GM15510 (cell line): ENCODE measurements at regions not wholly inside any gene's neighbourhood (a gene's known extent, or its start where the extent isn't known, plus 50 kb on each side); places are given as distances from the start of the nearest gene placed in this dataset.

Experiments
- POLR2A ChIP-seq: IDR thresholded peaks from 3 replicates; pipeline ENCODE4 v1.6.1; 2011; ENCODE audit warnings: borderline replicate concordance; ENCODE audit not compliant: insufficient read length; ENCODE audit errors: extremely low read depth

- no peak for TF ChIP-seq POLR2A
Observed at GRCh38 chr12:131333621-131334440, 377.1 kb upstream of the SFSWAP start.

GRCh38 chr12:131334835-131335234 is 376.1 kb upstream of the SFSWAP start:
- TF ChIP-seq POLR2A = no peak

- TF ChIP-seq POLR2A = no peak
Observed at GRCh38 chr12:131335456-131335855, 375.4 kb upstream of the SFSWAP start.

GRCh38 chr12:131340616-131341210 is 370.2 kb upstream of the SFSWAP start:
- no peak for TF ChIP-seq POLR2A

- TF ChIP-seq POLR2A = no peak
Observed at GRCh38 chr12:131345521-131346436, 365.1 kb upstream of the SFSWAP start.

DNA sequence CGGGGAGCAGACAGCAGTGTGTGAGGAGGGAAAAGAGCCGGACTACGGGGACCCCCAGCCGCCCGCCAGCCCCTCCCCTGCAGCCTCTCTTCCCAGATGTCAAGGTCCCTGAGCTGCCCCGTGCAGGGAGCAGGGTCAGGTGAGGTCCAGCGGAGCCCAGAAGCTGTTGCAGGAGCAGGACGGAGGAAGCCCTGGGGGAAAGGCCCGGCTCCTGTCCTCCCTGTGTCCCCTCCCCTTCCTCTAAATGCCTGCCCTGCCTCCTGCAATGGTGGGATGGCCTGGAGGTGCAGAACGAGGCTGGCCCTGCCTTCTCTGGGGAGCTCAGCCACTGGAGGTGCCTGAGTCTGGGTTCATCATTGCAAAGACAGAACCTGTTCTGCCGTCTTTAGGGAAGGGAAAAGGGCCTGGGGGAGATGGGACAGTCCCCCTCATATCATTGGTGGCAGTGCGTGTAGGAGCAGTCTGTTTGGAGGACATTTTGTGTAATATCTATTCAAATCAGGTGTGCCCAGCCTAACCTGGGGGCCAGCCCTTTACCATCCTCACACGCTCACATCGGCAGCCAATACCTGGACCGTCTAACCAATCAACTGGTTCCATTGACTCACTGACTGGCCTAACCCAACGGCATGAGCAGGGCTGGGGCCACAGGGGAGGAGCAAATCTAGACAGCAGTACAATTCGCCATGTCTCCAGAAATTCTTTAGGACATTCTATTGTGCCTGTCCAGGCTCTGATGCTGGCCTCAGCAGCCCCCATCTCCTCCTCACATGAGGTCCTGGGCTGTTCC is 364.1 kb upstream of the SFSWAP start:
- no peak for TF ChIP-seq POLR2A

DNA sequence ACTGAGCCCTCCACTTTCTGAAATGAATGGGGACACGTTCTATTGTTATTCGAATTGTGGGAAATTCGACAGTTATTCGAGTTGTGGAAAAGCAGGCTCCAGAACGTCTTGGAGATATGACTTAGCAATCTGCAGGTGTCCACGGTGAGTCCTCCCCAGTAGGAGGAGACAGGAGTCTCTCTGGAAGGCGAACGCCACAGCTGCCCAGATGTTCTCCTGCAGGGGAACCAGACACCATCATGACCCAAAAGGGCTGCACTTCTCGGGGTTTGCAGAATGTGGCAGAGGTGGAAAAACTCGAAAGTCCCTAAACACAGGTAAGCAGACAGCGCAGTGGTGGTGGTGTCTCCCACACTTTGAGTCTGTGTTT is 363.6 kb upstream of the SFSWAP start:
- TF ChIP-seq POLR2A = no peak

- no peak for TF ChIP-seq POLR2A
Observed at GRCh38 chr12:131347732-131348131, 363.2 kb upstream of the SFSWAP start.

- no peak for TF ChIP-seq POLR2A
Observed at GRCh38 chr12:131348231-131348630, 362.7 kb upstream of the SFSWAP start.

DNA sequence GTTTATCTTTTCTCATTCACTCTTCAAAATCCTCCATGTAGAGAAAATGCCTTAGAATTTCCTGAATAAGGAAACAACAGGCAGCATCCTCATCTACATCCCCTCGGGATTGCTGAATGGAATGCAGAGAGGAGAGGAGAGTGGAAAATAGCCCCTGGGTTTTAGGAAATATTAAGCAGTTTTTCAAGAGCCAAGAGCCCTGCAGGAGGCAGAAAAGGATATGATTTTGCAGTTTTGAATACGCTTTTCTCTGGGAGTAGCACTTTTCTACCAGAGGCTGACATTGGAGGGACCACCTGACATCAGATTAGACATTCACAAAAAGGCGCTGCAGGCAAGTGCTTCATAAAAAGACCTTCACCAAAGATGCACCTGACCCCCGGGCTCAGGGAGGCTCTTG is 362.2 kb upstream of the SFSWAP start:
- TF ChIP-seq POLR2A = no peak

DNA sequence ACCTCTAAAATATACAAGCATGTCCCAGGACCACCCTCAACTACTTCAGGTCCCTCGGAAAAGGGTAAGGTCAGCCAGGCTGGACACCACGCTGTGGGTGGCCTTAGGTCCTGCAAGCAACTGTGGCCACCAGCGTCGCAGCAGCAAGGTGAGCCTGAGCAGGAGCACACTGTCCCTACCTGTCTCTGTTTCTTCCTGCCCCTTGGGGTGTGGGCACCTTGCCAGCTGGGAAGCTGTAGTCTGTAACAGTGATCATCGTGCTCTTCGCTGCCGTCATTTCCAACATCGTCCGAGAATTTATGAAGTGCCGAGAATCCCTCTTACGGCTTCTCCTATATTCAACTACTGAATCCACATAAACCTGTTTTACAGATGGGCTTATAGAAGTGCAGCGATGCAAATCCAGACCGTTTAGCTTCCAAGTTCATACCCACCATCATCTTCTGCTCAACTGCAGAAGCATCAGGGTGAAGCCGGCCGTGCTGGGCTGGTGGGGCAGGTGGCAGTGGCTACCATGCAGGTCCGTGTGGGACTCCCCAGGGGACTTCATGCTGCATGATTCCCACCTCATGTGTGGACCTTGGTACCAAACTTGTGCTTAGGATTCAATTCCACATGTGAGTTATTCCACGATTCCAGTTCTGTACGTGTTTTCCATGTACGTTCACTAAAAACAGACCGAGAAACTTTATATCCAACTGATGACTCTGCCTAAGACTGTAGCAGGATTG is 361.3 kb upstream of the SFSWAP start:
- no peak for TF ChIP-seq POLR2A

DNA sequence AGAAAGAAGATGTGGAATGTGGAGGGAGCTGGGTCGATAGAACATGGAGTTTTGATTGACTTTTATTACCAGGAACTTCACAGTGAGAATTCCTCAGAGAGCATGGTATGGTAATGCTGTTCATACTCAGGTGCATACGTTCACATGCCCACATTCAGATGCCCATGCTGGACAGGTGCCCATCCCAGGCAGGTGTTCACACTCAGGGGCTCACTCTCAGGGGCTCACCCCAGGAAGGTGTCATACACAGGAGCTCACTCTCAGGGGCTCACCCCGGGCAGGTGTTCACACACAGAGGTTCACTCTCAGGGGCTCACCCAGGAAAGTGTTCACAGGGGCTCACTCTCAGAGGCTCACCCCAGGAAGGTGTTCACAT is 360.0 kb upstream of the SFSWAP start:
- no peak for TF ChIP-seq POLR2A

DNA sequence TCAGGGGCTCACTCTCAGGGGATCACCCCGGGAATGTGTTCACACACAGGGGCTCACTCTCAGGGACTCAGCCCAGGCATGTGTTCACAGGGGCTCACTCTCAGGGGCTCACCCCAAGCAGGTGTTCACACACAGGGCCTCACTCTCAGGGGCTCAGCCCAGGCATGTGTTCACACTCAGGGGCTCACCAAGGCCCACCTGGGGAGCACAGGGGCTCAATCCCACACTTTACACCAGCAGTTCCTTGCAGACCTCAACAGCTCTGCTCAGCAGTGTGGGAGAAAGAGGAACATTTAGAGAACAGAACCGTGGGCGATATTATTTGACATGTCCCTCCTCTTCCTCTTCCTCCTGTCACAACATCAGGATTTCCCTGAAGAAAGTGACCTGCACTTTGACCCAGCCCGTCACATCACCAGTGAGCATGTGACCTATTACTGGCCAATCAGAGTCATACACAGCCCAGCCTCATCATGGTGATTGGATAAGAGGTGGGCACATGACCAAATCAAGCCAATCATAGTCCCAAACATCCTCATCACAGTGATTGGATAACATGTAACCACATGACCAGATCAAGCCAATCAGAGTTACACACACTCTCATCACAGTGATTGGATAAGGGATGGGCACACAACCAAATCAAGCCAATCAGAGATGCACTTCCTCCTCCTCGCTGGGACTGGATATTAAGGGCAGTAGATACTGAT is 359.4 kb upstream of the SFSWAP start:
- no peak for TF ChIP-seq POLR2A
